ENCODE measurements at regions not wholly inside any gene's neighbourhood (a gene's known extent, or its start where the extent isn't known, plus 50 kb on each side); places are given as distances from the start of the nearest gene placed in this dataset.

DNA sequence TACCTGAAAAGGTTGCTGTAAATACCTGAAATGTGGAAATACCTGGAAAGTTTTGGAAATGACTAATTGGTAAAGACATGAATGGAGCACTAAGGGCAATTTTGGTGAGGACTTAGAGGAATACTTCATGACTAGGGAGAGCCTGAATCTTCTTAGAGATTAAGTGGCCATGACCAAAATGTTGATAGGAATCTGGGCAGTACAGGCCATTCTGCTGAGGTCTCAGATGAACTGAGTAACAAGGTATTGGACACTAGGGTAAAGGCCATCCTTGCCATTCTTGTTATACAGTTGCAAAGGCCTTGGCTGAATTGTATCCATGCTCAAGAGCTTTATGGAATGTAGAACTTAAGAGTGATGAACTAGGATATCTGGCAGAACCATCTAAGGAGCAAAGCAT is 742.9 kb upstream of the RAB6C start:
- Histone ChIP-seq H3K36me3 (ENCODE audit: control insufficient read depth in 4 of 4, insufficient read depth in 3 of 4, low read depth in 1 of 4, low read length in 3 of 4) (no peaks in the 10 kb centered on the region), H3K27ac (ENCODE audit: low read depth in 1 of 2, low read length in 2 of 2) (no peak overlapping the region), H3K27me3 (ENCODE audit: control insufficient read depth in 4 of 4, insufficient read depth in 4 of 4, low read length in 3 of 4) (no peaks in the 10 kb centered on the region), H3K4me1 (ENCODE audit: control insufficient read depth in 4 of 4, insufficient read depth in 4 of 4, low read length in 3 of 4) (no peaks in the 10 kb centered on the region), H3K4me3 (ENCODE audit: low read depth in 1 of 3, low read length in 3 of 3) (no peak overlapping the region), H3K9ac (ENCODE audit: low read depth in 1 of 2, low read length in 2 of 2) (no peak overlapping the region), H3K9me3 (ENCODE audit: control insufficient read depth in 4 of 4, low read length in 3 of 4) (peaks cover 0 to 4% (median 0%) of the 10 kb centered on the region in 4 donors)
- TF ChIP-seq GABPA (IDR thresholded peaks at IDR 0.05 in 1 of 2, conservative IDR thresholded peaks at IDR 0.05 in 1 of 2) = no peak
- DNase-seq (ENCODE audit: low spot score) = no peak

DNA sequence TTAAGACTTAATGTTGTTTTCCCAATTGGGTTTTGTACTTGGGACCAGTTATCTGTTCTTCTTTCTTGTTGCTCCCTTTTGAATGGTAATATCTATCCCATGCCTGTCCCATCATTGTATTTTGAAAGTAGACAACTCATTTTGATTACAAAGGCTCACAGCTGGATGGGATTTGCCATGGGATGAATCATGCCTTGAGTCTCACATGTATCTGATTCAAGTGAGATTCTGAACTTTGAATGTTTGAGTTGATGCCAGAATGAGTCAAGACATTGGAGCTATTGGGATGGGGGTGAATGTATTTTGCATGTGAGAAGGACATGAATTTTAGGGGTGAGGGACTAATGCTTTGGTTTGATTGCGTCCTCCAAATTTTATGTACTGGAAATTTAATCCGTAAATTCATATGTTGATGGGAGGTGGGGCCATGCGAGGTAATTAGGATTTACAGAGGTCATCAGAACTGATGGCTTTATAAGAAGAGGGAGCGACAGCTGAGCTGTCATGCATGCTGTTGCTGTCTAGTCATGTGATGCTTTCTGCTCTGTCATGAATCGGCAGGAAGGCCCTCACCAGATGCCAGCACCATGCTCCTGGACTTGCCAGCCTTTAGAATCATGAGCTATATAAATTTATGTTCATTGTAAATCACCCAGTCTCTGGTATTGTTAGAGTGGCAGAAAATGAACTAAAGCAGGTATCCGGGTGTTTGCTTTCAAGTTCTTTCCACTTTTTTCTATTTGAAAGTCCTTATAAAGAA is 741.3 kb upstream of the RAB6C start:
- peaks cover 0 to 4% (median 0%) of the 10 kb centered on the region in 4 donors for H3K9me3 ChIP-seq (ENCODE audit: control insufficient read depth in 4 of 4, low read length in 3 of 4)
- WGBS = 85% methylated on average over 6 of the region's 6 CpGs
- TF ChIP-seq, protein P1, sequence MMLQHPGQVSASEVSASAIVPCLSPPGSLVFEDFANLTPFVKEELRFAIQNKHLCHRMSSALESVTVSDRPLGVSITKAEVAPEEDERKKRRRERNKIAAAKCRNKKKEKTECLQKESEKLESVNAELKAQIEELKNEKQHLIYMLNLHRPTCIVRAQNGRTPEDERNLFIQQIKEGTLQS (IDR thresholded peaks at IDR 0.05) = no peak
- TF ChIP-seq RXRA (IDR thresholded peaks at IDR 0.05) (no peak), HNF4G (IDR thresholded peaks at IDR 0.05) (no peak)
- TF ChIP-seq, protein P2, sequence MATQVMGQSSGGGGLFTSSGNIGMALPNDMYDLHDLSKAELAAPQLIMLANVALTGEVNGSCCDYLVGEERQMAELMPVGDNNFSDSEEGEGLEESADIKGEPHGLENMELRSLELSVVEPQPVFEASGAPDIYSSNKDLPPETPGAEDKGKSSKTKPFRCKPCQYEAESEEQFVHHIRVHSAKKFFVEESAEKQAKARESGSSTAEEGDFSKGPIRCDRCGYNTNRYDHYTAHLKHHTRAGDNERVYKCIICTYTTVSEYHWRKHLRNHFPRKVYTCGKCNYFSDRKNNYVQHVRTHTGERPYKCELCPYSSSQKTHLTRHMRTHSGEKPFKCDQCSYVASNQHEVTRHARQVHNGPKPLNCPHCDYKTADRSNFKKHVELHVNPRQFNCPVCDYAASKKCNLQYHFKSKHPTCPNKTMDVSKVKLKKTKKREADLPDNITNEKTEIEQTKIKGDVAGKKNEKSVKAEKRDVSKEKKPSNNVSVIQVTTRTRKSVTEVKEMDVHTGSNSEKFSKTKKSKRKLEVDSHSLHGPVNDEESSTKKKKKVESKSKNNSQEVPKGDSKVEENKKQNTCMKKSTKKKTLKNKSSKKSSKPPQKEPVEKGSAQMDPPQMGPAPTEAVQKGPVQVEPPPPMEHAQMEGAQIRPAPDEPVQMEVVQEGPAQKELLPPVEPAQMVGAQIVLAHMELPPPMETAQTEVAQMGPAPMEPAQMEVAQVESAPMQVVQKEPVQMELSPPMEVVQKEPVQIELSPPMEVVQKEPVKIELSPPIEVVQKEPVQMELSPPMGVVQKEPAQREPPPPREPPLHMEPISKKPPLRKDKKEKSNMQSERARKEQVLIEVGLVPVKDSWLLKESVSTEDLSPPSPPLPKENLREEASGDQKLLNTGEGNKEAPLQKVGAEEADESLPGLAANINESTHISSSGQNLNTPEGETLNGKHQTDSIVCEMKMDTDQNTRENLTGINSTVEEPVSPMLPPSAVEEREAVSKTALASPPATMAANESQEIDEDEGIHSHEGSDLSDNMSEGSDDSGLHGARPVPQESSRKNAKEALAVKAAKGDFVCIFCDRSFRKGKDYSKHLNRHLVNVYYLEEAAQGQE (IDR thresholded peaks at IDR 0.05) = no peak
- no peak overlapping the region for H3K4me3 ChIP-seq (ENCODE audit: low read depth in 1 of 3, low read length in 3 of 3)
- H3K4me1 ChIP-seq (ENCODE audit: control insufficient read depth in 4 of 4, insufficient read depth in 4 of 4, low read length in 3 of 4) = no peaks in the 10 kb centered on the region
- H3K36me3 ChIP-seq (ENCODE audit: control insufficient read depth in 4 of 4, insufficient read depth in 3 of 4, low read depth in 1 of 4, low read length in 3 of 4) = no peaks in the 10 kb centered on the region
- no peak overlapping the region for H3K27ac ChIP-seq (ENCODE audit: low read depth in 1 of 2, low read length in 2 of 2)
- H3K27me3 ChIP-seq (ENCODE audit: control insufficient read depth in 4 of 4, insufficient read depth in 4 of 4, low read length in 3 of 4) = no peaks in the 10 kb centered on the region
- DNase-seq (ENCODE audit: low spot score) = no peak
- no peak overlapping the region for H3K9ac ChIP-seq (ENCODE audit: low read depth in 1 of 2, low read length in 2 of 2)

DNA sequence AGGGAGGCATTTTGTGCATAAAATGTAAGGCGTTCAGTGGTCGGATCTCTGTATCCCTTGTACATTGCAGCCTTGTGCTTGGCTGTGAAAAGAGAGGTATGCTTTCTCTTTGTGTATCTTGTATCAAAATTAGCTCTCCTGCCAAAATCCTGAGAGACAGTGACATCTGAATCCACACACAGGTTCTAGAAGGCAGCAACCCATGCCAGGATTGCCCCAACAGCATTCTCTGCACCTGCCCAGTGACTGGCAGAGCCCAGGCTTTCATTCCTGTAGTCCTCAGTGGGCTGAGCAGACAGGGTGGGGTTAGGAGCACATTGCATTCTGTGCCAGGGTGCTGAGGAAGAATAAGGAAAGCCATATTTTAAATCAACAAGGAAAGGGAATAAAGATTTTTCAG is 740.3 kb upstream of the RAB6C start:
- Histone ChIP-seq H3K27me3 (ENCODE audit: control insufficient read depth in 4 of 4, insufficient read depth in 4 of 4, low read length in 3 of 4) (no peaks in the 10 kb centered on the region), H3K27ac (ENCODE audit: low read depth in 1 of 2, low read length in 2 of 2) (no peak overlapping the region), H3K36me3 (ENCODE audit: control insufficient read depth in 4 of 4, insufficient read depth in 3 of 4, low read depth in 1 of 4, low read length in 3 of 4) (no peaks in the 10 kb centered on the region), H3K4me1 (ENCODE audit: control insufficient read depth in 4 of 4, insufficient read depth in 4 of 4, low read length in 3 of 4) (no peaks in the 10 kb centered on the region), H3K9ac (ENCODE audit: low read depth in 1 of 2, low read length in 2 of 2) (no peak overlapping the region), H3K9me3 (ENCODE audit: control insufficient read depth in 4 of 4, low read length in 3 of 4) (peaks cover 0 to 4% (median 0%) of the 10 kb centered on the region in 4 donors), H3K4me3 (ENCODE audit: low read depth in 1 of 3, low read length in 3 of 3) (no peak overlapping the region)
- DNase-seq (ENCODE audit: low spot score) = no peak
- WGBS = 77% methylated on average over 2 of the region's 2 CpGs
- no peak for TF ChIP-seq TAF1 (conservative IDR thresholded peaks at IDR 0.05)
- TF ChIP-seq, protein P1 (IDR thresholded peaks at IDR 0.05) = no peak
- TF ChIP-seq SP1 (IDR thresholded peaks at IDR 0.05) = no peak
- no peak for TF ChIP-seq GABPA (IDR thresholded peaks at IDR 0.05 in 1 of 2, conservative IDR thresholded peaks at IDR 0.05 in 1 of 2)
- no peak for TF ChIP-seq FOXA1 (IDR thresholded peaks at IDR 0.05)
- TF ChIP-seq EGR1 (IDR thresholded peaks at IDR 0.05; ENCODE audit: low read depth in 2 of 2) = no peak
- TF ChIP-seq HNF4A (conservative IDR thresholded peaks at IDR 0.05) = no peak
- no peak for TF ChIP-seq RXRA (IDR thresholded peaks at IDR 0.05)
- TF ChIP-seq, protein P3, sequence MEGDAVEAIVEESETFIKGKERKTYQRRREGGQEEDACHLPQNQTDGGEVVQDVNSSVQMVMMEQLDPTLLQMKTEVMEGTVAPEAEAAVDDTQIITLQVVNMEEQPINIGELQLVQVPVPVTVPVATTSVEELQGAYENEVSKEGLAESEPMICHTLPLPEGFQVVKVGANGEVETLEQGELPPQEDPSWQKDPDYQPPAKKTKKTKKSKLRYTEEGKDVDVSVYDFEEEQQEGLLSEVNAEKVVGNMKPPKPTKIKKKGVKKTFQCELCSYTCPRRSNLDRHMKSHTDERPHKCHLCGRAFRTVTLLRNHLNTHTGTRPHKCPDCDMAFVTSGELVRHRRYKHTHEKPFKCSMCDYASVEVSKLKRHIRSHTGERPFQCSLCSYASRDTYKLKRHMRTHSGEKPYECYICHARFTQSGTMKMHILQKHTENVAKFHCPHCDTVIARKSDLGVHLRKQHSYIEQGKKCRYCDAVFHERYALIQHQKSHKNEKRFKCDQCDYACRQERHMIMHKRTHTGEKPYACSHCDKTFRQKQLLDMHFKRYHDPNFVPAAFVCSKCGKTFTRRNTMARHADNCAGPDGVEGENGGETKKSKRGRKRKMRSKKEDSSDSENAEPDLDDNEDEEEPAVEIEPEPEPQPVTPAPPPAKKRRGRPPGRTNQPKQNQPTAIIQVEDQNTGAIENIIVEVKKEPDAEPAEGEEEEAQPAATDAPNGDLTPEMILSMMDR (IDR thresholded peaks at IDR 0.05; ENCODE audit: low read depth, low read length, missing input control) = no peak
- TF ChIP-seq, protein P4, sequence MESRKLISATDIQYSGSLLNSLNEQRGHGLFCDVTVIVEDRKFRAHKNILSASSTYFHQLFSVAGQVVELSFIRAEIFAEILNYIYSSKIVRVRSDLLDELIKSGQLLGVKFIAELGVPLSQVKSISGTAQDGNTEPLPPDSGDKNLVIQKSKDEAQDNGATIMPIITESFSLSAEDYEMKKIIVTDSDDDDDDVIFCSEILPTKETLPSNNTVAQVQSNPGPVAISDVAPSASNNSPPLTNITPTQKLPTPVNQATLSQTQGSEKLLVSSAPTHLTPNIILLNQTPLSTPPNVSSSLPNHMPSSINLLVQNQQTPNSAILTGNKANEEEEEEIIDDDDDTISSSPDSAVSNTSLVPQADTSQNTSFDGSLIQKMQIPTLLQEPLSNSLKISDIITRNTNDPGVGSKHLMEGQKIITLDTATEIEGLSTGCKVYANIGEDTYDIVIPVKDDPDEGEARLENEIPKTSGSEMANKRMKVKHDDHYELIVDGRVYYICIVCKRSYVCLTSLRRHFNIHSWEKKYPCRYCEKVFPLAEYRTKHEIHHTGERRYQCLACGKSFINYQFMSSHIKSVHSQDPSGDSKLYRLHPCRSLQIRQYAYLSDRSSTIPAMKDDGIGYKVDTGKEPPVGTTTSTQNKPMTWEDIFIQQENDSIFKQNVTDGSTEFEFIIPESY (IDR thresholded peaks at IDR 0.05) = no peak
- no peak for TF ChIP-seq HNF4G (IDR thresholded peaks at IDR 0.05)
- TF ChIP-seq, protein P5, sequence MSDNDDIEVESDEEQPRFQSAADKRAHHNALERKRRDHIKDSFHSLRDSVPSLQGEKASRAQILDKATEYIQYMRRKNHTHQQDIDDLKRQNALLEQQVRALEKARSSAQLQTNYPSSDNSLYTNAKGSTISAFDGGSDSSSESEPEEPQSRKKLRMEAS (IDR thresholded peaks at IDR 0.05) = no peak
- TF ChIP-seq JUND (IDR thresholded peaks at IDR 0.05) = no peak

Data from liver (tissue), 8 donors.